GM18505 (cell line): ENCODE measurements at regions not wholly inside any gene's neighbourhood (a gene's known extent, or its start where the extent isn't known, plus 50 kb on each side); places are given as distances from the start of the nearest gene placed in this dataset.

Source experiments
- ATAC-seq: cut with Tn5 transposase; IDR thresholded peaks from one replicate; pipeline ENCODE4 v1.9.1; 2021; ENCODE audit not compliant: unreplicated experiment
- POLR2A ChIP-seq: IDR thresholded peaks from 4 replicates; pipeline ENCODE4 v1.6.1; 2011; ENCODE audit warnings: borderline replicate concordance; ENCODE audit not compliant: insufficient read depth, insufficient read length; ENCODE audit errors: extremely low read depth

- no peak for TF ChIP-seq POLR2A
- ATAC-seq, result no peak
These were observed 383.1 kb upstream of the HTR2A start for GRCh38 chr13:47279920-47280319.

- no peak for ATAC-seq
- no peak for TF ChIP-seq POLR2A
These were observed 380.9 kb upstream of the HTR2A start for GRCh38 chr13:47277774-47278173.

GRCh38 chr13:47268270-47268669 is 371.4 kb upstream of the HTR2A start:
- no peak for ATAC-seq
- TF ChIP-seq POLR2A, result no peak

GRCh38 chr13:47258384-47258783 is 361.5 kb upstream of the HTR2A start:
- ATAC-seq, result no peak
- TF ChIP-seq POLR2A, result no peak

- TF ChIP-seq POLR2A, result no peak
- no peak for ATAC-seq
These were observed 359.8 kb upstream of the HTR2A start for GRCh38 chr13:47256618-47257017.

- no peak for ATAC-seq
- no peak for TF ChIP-seq POLR2A
These were observed 355.8 kb upstream of the HTR2A start for GRCh38 chr13:47252627-47253026.

- TF ChIP-seq POLR2A, result no peak
- ATAC-seq, result no peak
These were observed 354.9 kb upstream of the HTR2A start for GRCh38 chr13:47251771-47252170.

GRCh38 chr13:47250146-47250545 is 353.3 kb upstream of the HTR2A start:
- no peak for TF ChIP-seq POLR2A
- ATAC-seq, result no peak

GRCh38 chr13:47249266-47249665 is 352.4 kb upstream of the HTR2A start:
- no peak for TF ChIP-seq POLR2A

GRCh38 chr13:47241446-47241845 is 344.6 kb upstream of the HTR2A start:
- ATAC-seq, result no peak
- no peak for TF ChIP-seq POLR2A

More at GRCh38 chr13:47249266-47249665, 352.4 kb upstream of the HTR2A start:
- ATAC-seq, result no peak

GRCh38 chr13:47239025-47239424 is 342.2 kb upstream of the HTR2A start:
- TF ChIP-seq POLR2A, result no peak
- ATAC-seq, result no peak

GRCh38 chr13:47237571-47237970 is 340.7 kb upstream of the HTR2A start:
- no peak for TF ChIP-seq POLR2A
- ATAC-seq, result no peak

GRCh38 chr13:47233734-47234133 is 336.9 kb upstream of the HTR2A start:
- no peak for TF ChIP-seq POLR2A
- no peak for ATAC-seq

GRCh38 chr13:47232516-47232915 is 335.7 kb upstream of the HTR2A start:
- ATAC-seq, result no peak
- TF ChIP-seq POLR2A, result no peak

- no peak for TF ChIP-seq POLR2A
- no peak for ATAC-seq
These were observed 333.3 kb upstream of the HTR2A start for GRCh38 chr13:47230155-47230554.

- ATAC-seq, result no peak
These were observed 329.7 kb upstream of the HTR2A start for GRCh38 chr13:47226516-47226915.

GRCh38 chr13:47220453-47221140 is 323.7 kb upstream of the HTR2A start:
- no peak for ATAC-seq
- TF ChIP-seq POLR2A, result no peak

More at GRCh38 chr13:47226516-47226915, 329.7 kb upstream of the HTR2A start:
- no peak for TF ChIP-seq POLR2A
